Natural killer cell (primary cell): ENCODE measurements at regions not wholly inside any gene's neighbourhood (a gene's known extent, or its start where the extent isn't known, plus 50 kb on each side); places are given as distances from the start of the nearest gene placed in this dataset.

ENCODE experiments used
- ATAC-seq, 3 donors: fragments of 150-1000 bp in 2 of 3; fragments of 200-7000 bp in 1 of 3; cut with Tn5 transposase; 1 replicate in 1 of 3; 2 replicates in 2 of 3; pipeline ENCODE4 v1.10.0; 2021; ENCODE audit warnings: mild to moderate bottlenecking in 2 of 3, moderate library complexity in 2 of 3
- DNase-seq, 2 donors: peaks; one replicate each; pipeline versions ENCODE4 v3.0.0 to v3.0.0-alpha.2; 2013 to 2021; ENCODE audit warnings: mixed read lengths in 1 of 2
- H3K27ac ChIP-seq: one replicate; pipeline ENCODE4 v1.5.1; 2013; ENCODE audit warnings: mild to moderate bottlenecking, low read length
- H3K27me3 ChIP-seq: one replicate; pipeline ENCODE4 v1.6.1; 2013; ENCODE audit warnings: low read length; ENCODE audit not compliant: control insufficient read depth, insufficient read depth
- H3K36me3 ChIP-seq: one replicate; pipeline ENCODE4 v1.6.1; 2013; ENCODE audit warnings: low read length; ENCODE audit not compliant: control insufficient read depth, insufficient read depth
- H3K4me1 ChIP-seq: one replicate; pipeline ENCODE4 v1.6.1; 2013; ENCODE audit warnings: low read length; ENCODE audit not compliant: control insufficient read depth, insufficient read depth
- H3K4me3 ChIP-seq: one replicate; pipeline ENCODE4 v1.5.1; 2013; ENCODE audit warnings: low read length
- H3K9me3 ChIP-seq: one replicate; pipeline ENCODE4 v1.6.1; 2013; ENCODE audit warnings: low read length; ENCODE audit not compliant: control insufficient read depth, insufficient read depth
- H3K27ac Mint-ChIP-seq, 2 donors: one replicate each; pipeline ENCODE4 v1.8.0; 2022; ENCODE audit warnings: mild to moderate bottlenecking in 2 of 2, mixed read lengths in 2 of 2, moderate library complexity in 1 of 2
- H3K27me3 Mint-ChIP-seq, 2 donors: one replicate each; pipeline ENCODE4 v1.8.0; 2022; ENCODE audit warnings: low read depth in 2 of 2, mixed read lengths in 2 of 2
- H3K36me3 Mint-ChIP-seq: one replicate; pipeline ENCODE4 v1.8.0; 2022; ENCODE audit warnings: mixed read lengths
- H3K4me1 Mint-ChIP-seq, 2 donors: one replicate each; pipeline ENCODE4 v1.8.0; 2022; ENCODE audit warnings: mixed read lengths in 2 of 2
- H3K4me3 Mint-ChIP-seq: one replicate; pipeline ENCODE4 v1.8.0; 2022; ENCODE audit warnings: mild to moderate bottlenecking, moderate library complexity, mixed read lengths
- H3K9me3 Mint-ChIP-seq, 2 donors: one replicate each; pipeline ENCODE4 v1.8.0; 2022; ENCODE audit warnings: mixed read lengths in 2 of 2
- WGBS: methylation state at CpG from one replicate; pipeline ENCODE4 v1.1.7; 2013; ENCODE audit warnings: missing lambda C conversion rate; ENCODE audit not compliant: insufficient coverage; 5-methylcytosine and 5-hydroxymethylcytosine counted together
- intact Hi-C: fragments of 100-400 bp; cut with micrococcal nuclease; formaldehyde crosslinking; loops from one replicate; pipeline ENCODE4 v1.14.2; 2022
- TF ChIP-seq, protein P1 (sequence below): fragments of 200-600 bp; IDR thresholded peaks from one replicate; pipeline ENCODE4 v1.8.0; 2022; ENCODE audit warnings: antibody characterized with exemption

DNA sequence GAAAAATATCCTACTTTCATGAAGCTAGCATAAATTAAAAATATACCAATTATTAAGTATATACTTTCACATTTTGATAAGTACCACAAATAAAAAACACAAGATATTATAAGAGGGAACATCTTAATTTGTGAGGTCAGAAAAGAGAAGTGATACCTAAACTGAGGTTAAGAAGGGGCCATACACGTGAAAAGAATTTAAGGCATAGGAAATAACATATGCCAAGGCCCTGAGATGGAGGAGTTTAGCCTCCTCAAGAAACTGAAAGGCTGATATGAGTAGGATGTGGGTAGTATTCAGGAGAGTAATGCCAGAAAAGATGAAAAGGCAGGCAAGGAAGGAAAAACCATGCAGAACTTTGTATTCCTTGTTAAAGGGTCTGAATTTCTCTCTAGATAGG, 116.6 kb upstream of the HTR1E start:
- WGBS = 20% methylated on average over 1 of the region's 1 CpG
- TF ChIP-seq, protein P1, sequence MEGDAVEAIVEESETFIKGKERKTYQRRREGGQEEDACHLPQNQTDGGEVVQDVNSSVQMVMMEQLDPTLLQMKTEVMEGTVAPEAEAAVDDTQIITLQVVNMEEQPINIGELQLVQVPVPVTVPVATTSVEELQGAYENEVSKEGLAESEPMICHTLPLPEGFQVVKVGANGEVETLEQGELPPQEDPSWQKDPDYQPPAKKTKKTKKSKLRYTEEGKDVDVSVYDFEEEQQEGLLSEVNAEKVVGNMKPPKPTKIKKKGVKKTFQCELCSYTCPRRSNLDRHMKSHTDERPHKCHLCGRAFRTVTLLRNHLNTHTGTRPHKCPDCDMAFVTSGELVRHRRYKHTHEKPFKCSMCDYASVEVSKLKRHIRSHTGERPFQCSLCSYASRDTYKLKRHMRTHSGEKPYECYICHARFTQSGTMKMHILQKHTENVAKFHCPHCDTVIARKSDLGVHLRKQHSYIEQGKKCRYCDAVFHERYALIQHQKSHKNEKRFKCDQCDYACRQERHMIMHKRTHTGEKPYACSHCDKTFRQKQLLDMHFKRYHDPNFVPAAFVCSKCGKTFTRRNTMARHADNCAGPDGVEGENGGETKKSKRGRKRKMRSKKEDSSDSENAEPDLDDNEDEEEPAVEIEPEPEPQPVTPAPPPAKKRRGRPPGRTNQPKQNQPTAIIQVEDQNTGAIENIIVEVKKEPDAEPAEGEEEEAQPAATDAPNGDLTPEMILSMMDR = no peak
- no peaks in the 10 kb centered on the region for H3K27me3 ChIP-seq
- ATAC-seq (no peak), DNase-seq (no peak)
- no peaks in the 10 kb centered on the region for H3K4me1 ChIP-seq
- H3K27me3 Mint-ChIP-seq = no peaks in the 10 kb centered on the region
- no peaks in the 10 kb centered on the region for H3K36me3 ChIP-seq
- H3K4me3 Mint-ChIP-seq = no peak overlapping the region
- intact Hi-C loops = no loop called here
- H3K27ac Mint-ChIP-seq = no peak overlapping the region
- peaks cover 2 to 7% of the 10 kb centered on the region in 2 donors for H3K9me3 Mint-ChIP-seq
- no peak overlapping the region for H3K27ac ChIP-seq
- no peak overlapping the region for H3K4me3 ChIP-seq
- H3K36me3 Mint-ChIP-seq = no peaks in the 10 kb centered on the region
- H3K4me1 Mint-ChIP-seq = no peaks in the 10 kb centered on the region
- peaks cover 2% of the 10 kb centered on the region for H3K9me3 ChIP-seq

DNA sequence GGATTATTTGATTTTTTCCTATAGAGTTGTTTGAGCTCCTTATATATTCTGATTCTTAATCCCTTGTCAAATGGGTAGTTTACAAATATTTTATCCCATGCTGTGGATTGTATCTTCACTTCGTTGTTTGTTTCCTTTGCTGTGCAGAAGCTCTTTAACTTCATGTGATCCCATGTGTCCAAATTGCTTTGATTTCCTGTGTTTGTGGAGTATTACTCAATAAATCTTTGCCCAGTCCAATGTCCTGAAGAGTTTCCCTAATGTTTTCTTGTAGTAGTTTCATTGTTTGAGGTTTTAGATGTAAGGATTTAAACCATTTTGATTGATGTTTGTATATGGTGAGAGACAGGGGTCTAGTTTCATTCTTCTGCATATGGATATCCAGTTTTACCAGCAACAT, 143.7 kb upstream of the HTR1E start:
- Mint-ChIP-seq H3K27ac (no peak overlapping the region), H3K4me3 (no peak overlapping the region)

DNA sequence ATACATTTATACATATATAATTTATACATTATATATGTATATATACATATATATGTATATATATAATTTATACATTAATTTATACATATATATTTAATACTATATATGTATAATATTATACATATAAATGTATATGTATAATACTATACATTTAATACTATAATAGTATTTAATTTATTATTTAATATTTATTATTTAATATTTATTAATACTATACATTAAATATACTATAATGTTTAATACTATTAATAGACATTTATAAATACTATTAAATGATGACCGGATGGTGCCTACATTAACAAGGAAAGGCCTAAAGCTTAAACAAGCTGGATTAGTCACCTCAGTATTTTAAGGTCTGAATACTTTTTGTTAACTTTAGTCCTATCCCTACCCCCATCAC, 145.9 kb upstream of the HTR1E start:
- H3K27ac ChIP-seq = no peak overlapping the region
- H3K4me1 Mint-ChIP-seq = no peaks in the 10 kb centered on the region
- H3K27me3 Mint-ChIP-seq = no peaks in the 10 kb centered on the region
- H3K36me3 Mint-ChIP-seq = no peaks in the 10 kb centered on the region
- DNase-seq (no peak), ATAC-seq (no peak)
- H3K4me3 Mint-ChIP-seq = no peak overlapping the region
- H3K9me3 Mint-ChIP-seq = peaks cover 7 to 14% of the 10 kb centered on the region in 2 donors
- H3K4me1 ChIP-seq = no peaks in the 10 kb centered on the region
- intact Hi-C loops = no loop called here
- no peaks in the 10 kb centered on the region for H3K27me3 ChIP-seq
- H3K36me3 ChIP-seq = no peaks in the 10 kb centered on the region
- no peaks in the 10 kb centered on the region for H3K9me3 ChIP-seq
- no peak overlapping the region for H3K4me3 ChIP-seq
- no peak overlapping the region for H3K27ac Mint-ChIP-seq
- 100% methylated on average over 1 of the region's 1 CpG for WGBS
- TF ChIP-seq, protein P1 = no peak

More for the DNA sequence above, 143.7 kb upstream of the HTR1E start:
- no peaks in the 10 kb centered on the region for H3K4me1 ChIP-seq
- TF ChIP-seq, protein P1 = no peak
- no peaks in the 10 kb centered on the region for H3K27me3 ChIP-seq
- no peak overlapping the region for H3K4me3 ChIP-seq
- H3K27ac ChIP-seq = no peak overlapping the region
- 86% methylated on average over 1 of the region's 1 CpG for WGBS
- intact Hi-C loops = no loop called here
- Mint-ChIP-seq H3K27me3 (no peaks in the 10 kb centered on the region), H3K9me3 (peaks cover 15 to 20% of the 10 kb centered on the region in 2 donors), H3K4me1 (no peaks in the 10 kb centered on the region), H3K36me3 (no peaks in the 10 kb centered on the region)
- H3K9me3 ChIP-seq = no peaks in the 10 kb centered on the region
- no peaks in the 10 kb centered on the region for H3K36me3 ChIP-seq
- DNase-seq (no peak), ATAC-seq (no peak)

DNA sequence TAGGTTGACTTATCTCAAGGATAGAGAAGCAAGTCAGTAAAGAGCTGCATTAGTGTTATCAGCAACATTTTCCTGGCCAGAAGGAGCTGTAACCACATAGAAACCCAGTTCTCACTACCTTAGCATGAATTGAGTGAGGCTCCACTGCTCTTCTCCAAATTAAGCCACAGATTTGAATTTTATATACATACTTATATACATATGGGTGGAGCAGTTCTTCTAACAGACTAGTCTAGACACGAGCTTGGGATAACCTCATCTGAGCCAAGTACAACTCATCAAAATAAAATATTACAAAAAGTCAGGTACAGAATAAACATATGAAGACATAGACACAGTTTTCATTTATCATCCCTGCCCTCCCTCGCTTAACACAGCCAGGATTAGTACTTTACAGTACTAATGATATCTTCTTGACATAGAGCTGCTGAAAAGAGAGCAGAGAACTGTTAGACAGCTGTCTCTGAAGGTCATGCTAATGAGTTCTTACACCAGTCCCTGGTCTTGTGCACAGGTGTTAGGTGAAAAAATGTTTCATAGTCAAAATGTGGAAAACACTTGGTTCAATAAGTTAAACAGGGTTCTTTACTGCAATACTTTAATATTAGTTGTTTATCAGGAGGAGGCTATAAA, 147.4 kb upstream of the HTR1E start:
- peaks cover 7 to 14% of the 10 kb centered on the region in 2 donors for H3K9me3 Mint-ChIP-seq
- H3K27ac ChIP-seq = no peak overlapping the region
- DNase-seq = no peak
- 57% methylated on average over 1 of the region's 2 CpGs for WGBS
- intact Hi-C loops = no loop called here
- no peak overlapping the region for H3K27ac Mint-ChIP-seq
- no peaks in the 10 kb centered on the region for H3K4me1 Mint-ChIP-seq
- H3K27me3 ChIP-seq = no peaks in the 10 kb centered on the region
- no peaks in the 10 kb centered on the region for H3K4me1 ChIP-seq
- H3K36me3 ChIP-seq = no peaks in the 10 kb centered on the region
- H3K4me3 ChIP-seq = no peak overlapping the region
- H3K36me3 Mint-ChIP-seq = no peaks in the 10 kb centered on the region
- no peak overlapping the region for H3K4me3 Mint-ChIP-seq
- TF ChIP-seq, protein P1 = no peak
- ATAC-seq = no peak
- H3K9me3 ChIP-seq = no peaks in the 10 kb centered on the region
- H3K27me3 Mint-ChIP-seq = no peaks in the 10 kb centered on the region
